Astrocyte of the spinal cord (primary cell): ENCODE measurements at regions not wholly inside any gene's neighbourhood (a gene's known extent, or its start where the extent isn't known, plus 50 kb on each side); places are given as distances from the start of the nearest gene placed in this dataset.

ENCODE experiments used
- DNase-seq: peaks from one replicate; pipeline ENCODE4 v3.0.0; 2011; ENCODE audit warnings: low read depth, low spot score
- H3K4me3 ChIP-seq: 2 replicates; pipeline ENCODE4 v1.5.1; 2011; ENCODE audit warnings: low read depth, mild to moderate bottlenecking, low read length, moderate library complexity
- in situ Hi-C: cut with HindIII; loops from 2 replicates; pipeline ENCODE4 v1.10.0; 2017; ENCODE audit warnings: low sequenced_read_pairs
- TF ChIP-seq, protein P1 (sequence below): IDR thresholded peaks from 2 replicates; pipeline ENCODE4 v1.5.1; 2012; ENCODE audit warnings: low read depth, mild to moderate bottlenecking, low read length, inconsistent platforms

DNA sequence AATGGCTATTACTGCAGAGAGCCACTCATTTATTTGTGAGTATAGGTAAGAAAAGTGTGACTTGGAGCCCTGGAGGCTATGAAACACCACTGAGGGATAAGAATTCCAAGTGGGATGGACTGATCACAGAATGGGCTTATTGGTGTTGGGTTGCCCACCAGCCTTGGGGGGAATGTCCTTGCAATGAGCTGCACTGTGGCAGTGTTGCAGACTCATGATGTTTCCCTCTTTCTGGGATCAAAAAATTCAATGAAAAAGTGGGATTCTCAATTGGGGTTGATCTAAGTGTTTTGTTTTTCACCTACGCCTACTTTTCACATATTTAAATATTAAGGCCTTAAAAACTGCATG lies 1024.5 kb upstream of the PCDH10 start:
- in situ Hi-C loops, result no loop called here
- no peak overlapping the region for H3K4me3 ChIP-seq
- TF ChIP-seq, protein P1, sequence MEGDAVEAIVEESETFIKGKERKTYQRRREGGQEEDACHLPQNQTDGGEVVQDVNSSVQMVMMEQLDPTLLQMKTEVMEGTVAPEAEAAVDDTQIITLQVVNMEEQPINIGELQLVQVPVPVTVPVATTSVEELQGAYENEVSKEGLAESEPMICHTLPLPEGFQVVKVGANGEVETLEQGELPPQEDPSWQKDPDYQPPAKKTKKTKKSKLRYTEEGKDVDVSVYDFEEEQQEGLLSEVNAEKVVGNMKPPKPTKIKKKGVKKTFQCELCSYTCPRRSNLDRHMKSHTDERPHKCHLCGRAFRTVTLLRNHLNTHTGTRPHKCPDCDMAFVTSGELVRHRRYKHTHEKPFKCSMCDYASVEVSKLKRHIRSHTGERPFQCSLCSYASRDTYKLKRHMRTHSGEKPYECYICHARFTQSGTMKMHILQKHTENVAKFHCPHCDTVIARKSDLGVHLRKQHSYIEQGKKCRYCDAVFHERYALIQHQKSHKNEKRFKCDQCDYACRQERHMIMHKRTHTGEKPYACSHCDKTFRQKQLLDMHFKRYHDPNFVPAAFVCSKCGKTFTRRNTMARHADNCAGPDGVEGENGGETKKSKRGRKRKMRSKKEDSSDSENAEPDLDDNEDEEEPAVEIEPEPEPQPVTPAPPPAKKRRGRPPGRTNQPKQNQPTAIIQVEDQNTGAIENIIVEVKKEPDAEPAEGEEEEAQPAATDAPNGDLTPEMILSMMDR, result no peak
- no peak for DNase-seq

DNA sequence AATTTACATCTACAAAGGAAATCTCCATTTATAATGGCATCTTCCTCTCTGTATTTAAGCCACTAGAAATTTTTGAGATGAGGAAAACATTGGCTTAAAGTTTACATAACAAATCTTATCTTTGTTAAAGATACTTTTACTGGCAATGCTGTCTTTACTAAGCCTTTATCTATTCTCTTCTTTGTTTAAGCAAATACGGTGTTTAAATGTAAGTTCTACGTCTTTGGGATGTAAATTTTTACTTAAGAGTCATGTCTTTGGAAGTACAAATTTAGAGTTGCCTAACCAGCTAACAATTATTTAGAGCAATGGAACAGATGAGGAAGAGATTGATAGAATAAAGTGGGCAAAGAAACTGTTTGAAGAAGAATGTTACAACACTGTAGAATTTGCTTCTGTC lies 1024.0 kb upstream of the PCDH10 start:
- in situ Hi-C loops, result no loop called here
- no peak for DNase-seq
- TF ChIP-seq, protein P1, result no peak
- H3K4me3 ChIP-seq, result no peak overlapping the region

DNA sequence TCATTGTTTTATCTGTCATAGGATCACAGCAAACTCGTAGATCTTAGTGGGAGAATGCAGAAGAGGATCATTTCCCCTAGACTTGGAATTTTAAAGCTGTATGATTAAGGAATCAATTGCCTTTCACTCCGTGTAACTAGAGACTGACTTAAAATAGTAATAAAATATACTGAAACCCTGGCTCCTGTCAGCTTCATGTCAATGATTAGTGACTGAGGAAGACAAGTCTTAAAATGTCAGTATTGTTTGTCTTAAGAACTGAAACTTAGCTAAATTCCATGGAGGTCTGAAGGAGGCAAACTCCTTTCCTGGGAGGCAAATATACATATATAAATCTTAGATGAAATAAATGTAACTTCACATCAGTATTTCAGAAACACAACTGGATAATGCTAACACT lies 1016.7 kb upstream of the PCDH10 start:
- no peak for DNase-seq
- TF ChIP-seq, protein P1, result no peak
- in situ Hi-C loops, result no loop called here

GRCh38 chr4:132169660-132170059 lies 979.4 kb upstream of the PCDH10 start:
- H3K4me3 ChIP-seq, result no peak overlapping the region
- in situ Hi-C loops, result no loop called here
- DNase-seq, result no peak
- TF ChIP-seq, protein P1, result no peak

More for the DNA sequence above, 1016.7 kb upstream of the PCDH10 start:
- no peak overlapping the region for H3K4me3 ChIP-seq

GRCh38 chr4:132180020-132180427 lies 969.1 kb upstream of the PCDH10 start:
- peak; percentile 83 for DNase-seq
- TF ChIP-seq, protein P1, result no peak
- in situ Hi-C loops, result no loop called here
- H3K4me3 ChIP-seq, result no peak overlapping the region

GRCh38 chr4:132195176-132195575 lies 953.9 kb upstream of the PCDH10 start:
- TF ChIP-seq, protein P1, result no peak
- in situ Hi-C loops, result no loop called here
- H3K4me3 ChIP-seq, result no peak overlapping the region
- peak; percentile 67 for DNase-seq

GRCh38 chr4:132203618-132204017 lies 945.5 kb upstream of the PCDH10 start:
- H3K4me3 ChIP-seq, result no peak overlapping the region
- DNase-seq, result no peak
- in situ Hi-C loops, result no loop called here
- TF ChIP-seq, protein P1, result no peak
